Activated T-cell treated with anti-CD3 and anti-CD28 coated beads, Interleukin-2, amount 50 U/mL, for 48 hours (primary cell): ENCODE measurements at regions not wholly inside any gene's neighbourhood (a gene's known extent, or its start where the extent isn't known, plus 50 kb on each side); places are given as distances from the start of the nearest gene placed in this dataset.
"Not testable (repeated sequence)": the region's sequence is repeated elsewhere in the genome, so short reads cannot be mapped to it uniquely, and the experiment has no call there.

Experiments
- DNase-seq, 2 experiments: peaks; one replicate each; pipeline ENCODE4 v3.0.0-alpha.2; 2020

- DNase-seq, result no peak
Measured at GRCh38 chr10:29783201-29783947, 148.6 kb upstream of the SVIL start.

DNA sequence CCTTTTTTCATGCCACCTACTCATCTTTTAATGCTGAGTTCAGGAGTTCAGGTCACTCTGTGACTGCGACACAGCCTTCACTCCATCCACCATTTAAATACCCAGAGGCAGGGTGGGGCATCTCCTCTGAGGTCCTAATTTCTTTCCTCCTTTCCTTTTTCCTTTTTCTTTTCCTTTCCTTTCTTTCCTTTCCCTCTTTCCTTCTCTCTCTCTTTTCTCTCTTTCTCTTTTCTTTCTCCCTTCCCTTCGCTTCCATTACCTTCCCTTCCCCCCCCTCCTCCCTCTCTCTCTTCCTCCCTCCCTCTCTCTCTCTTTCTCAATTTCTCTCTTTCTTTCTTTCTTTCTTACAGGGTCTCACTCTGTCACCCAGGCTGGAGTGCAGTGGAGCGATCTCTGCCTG, 145.9 kb upstream of the SVIL start:
- no peak for DNase-seq

GRCh38 chr10:29780096-29780495, 145.3 kb upstream of the SVIL start:
- DNase-seq, result no peak

DNA sequence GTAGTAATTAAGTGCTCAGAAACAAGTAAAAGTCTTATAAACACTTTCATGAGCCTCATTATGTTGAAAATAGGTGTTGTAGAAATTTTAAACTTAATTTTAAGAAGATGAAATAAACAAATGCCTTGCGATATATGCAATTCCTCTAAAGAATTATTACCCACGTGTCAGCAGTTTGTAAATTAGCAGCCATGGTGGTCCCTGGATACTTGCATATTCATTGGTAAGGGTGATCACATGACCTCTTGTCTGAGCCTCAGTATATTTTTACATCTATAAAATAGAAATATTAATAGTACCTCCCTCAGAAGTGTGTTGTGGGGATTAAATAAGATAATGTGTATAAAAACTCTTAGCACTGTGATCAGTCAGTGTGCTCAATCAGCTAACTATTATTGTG, 141.5 kb upstream of the SVIL start:
- DNase-seq, result no peak

DNA sequence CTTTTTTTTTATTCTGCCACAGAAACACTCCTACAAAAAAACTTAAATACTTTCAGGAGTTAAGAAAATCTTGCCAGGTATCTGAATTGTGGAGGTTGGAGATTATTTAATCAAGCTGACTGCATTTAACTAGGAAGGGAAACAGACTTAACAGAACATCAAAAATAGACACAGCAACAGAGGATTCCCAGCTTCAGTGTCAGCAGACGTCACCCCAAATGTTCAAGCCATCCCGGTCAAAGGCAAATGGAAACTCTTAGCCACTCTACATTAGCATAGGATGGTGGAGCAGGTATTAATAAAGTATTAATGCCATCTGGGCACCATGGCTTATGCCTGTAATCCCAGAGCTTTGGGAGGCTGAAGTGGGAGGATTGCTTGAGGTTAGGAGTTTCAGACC, 139.7 kb upstream of the SVIL start:
- DNase-seq, result no peak

DNA sequence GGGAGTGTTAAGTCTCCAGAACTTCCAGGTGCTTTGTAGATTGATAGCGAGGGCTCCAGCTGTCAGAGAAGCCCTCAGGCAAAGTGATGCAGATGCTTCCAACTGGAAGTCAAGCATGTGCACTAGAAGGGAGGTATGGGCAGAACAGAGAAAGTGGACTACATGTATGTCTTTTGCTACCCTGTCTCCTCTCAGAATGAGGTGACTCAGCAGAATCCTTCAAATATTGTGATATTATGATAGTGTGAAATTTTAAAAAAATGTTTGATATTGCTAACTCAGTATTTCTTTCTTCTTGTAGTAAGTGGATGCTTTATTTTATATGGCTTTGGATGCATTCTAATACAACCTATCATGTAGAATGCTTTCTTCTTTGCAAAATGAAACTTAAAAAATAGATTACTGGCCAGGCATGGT, 138.9 kb upstream of the SVIL start:
- no peak for DNase-seq

DNA sequence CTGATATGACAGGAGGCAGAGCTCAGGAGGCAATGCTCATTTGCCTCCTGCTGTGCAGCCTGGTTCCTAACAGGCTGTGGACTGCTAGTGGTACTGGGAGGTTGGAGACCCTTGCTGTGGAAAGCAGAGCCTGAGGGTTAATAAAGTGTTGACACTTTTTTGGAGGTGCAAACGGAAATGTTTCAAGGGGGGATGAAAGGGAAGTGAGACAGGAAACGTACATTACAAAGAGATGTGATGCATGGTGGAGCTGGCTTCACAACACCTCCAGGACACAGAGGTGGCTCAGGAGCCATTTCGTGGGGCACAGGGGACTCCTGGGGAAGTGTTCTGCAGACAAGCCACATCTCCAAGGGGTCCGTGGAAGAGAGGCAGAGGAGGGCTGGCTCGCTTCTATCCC, 137.6 kb upstream of the SVIL start:
- no peak for DNase-seq

DNA sequence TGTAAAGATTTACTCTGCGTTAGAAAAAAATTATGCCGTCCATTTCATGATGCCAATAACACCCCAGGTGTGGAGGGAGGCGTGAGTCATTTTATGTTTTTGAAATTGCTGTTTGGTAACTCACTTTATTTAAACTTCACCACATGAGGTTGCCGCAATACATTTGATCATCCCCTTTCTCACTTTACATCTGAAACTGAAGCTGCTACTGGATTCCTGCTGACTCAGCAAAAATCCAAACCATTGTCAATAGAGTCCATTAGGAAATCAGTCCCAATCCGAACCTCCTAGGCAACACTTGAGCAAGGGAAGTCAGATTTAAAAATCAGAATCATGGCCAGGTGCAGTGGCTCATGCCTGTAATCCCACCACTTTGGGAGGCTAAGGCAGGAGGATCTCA, 136.6 kb upstream of the SVIL start:
- no peak for DNase-seq

DNA sequence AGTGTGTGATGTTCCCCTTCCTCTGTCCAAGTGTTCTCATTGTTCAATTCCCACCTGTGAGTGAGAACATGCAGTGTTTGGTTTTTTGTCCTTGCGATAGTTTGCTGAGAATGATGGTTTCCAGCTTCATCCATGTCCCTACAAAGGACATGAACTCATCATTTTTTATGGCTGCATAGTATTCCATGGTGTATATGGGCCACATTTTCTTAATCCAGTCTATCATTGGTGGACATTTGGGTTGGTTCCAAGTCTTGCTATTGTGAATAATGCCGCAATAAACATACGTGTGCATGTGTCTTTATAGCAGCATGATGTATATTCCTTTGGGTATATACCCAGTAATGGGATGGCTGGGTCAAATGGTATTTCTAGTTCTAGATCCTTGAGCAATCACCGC, 134.5 kb upstream of the SVIL start:
- DNase-seq, result not testable (repeated sequence)

DNA sequence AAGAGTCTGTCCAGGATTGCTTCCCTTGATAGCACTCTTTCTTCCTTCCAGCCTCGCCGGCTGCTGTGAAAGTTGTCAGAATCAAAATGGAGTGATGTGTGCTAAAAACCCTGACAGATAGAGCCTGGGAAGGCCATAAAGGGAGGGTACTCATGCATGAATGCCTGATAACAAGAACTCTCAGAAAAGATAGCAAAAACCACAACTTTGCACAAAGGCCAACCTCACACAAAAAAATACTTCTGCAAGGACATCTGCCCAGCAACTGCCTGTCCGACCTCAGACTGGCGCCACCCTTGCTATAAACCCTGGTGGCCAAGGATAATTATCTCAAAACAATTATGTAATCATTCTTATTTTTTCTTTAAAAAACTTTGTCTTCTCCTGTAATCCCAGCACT, 133.2 kb upstream of the SVIL start:
- no peak for DNase-seq

DNA sequence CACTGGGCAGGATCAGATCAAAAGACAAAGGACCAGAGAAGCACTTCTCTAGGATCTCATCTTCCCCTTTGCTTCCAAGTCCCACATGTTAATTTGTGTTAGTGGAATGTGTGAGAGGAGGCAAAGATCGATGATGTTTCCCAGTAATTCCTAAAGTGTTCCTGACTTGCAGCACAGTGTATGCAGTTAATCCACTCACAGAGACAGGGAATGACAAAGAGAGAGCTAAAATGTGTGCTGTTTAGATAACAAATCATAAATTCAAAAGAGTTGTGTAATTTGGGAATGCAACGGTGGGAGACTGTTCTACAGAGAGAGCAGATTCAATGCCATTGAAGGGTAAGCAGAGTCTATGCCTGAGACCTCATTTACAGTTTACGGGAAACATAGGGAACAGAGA, 132.0 kb upstream of the SVIL start:
- no peak for DNase-seq

GRCh38 chr10:29765330-29765729, 130.6 kb upstream of the SVIL start:
- DNase-seq, result no peak

GRCh38 chr10:29763396-29763795, 128.6 kb upstream of the SVIL start:
- no peak for DNase-seq

DNA sequence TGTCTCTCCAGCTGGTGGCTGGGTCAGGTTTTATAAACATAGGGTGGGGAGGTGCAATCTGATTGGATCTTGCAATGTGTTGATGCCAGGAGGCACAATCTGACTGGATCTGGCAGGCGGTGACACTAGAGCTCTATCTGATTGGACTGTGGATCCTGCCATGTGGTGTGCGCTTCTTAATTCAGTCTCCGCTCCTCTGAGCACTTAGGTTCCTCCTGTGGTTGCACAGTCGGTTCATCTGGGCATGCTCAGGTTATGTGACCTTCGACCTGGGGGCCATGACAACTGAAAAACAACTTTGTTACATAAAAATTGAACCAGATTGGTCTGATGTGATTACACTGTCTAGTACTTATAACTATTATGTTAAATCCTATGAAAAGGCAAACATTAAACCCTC, 127.1 kb upstream of the SVIL start:
- DNase-seq, result no peak

DNA sequence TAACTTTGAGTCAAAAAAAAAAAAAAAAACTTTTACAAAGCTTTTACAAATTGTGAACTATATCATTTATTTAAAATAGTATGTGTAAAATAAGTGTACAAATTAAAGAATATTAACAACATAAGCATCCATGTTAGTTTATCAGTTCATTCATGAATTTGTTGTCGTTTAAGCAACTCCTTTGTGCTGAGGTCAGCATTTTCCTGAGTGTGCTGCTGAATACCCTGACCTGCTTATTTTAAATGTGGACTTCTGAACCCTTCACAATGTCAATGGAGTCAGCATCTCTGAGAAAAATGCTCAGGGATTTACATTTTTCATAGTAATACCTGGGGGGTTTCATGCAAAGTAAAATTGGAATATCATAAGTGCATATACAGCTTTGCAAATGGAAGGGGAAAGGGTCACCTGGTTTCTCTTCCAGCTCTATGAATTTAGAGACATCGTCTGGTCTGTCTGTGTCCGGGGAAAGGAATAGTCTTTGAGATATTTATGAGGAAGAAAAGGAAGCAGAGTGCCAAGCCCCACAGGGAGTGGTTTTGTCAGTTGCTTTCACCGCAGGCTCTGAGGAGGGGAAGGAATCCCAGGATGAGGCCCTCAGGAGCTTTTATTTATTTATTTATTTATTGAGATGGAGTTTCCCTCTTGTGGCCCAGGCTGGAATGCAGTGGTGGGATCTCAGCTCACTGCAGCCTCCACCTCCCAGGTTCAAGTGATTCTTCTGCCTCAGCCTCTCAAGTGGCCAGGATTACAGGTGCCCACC, 125.5 kb upstream of the SVIL start:
- DNase-seq, result no peak

- no peak for DNase-seq
Measured at GRCh38 chr10:29757551-29758297, 123.0 kb upstream of the SVIL start.

- DNase-seq, result no peak
Measured at GRCh38 chr10:29756451-29756850, 121.7 kb upstream of the SVIL start.

DNA sequence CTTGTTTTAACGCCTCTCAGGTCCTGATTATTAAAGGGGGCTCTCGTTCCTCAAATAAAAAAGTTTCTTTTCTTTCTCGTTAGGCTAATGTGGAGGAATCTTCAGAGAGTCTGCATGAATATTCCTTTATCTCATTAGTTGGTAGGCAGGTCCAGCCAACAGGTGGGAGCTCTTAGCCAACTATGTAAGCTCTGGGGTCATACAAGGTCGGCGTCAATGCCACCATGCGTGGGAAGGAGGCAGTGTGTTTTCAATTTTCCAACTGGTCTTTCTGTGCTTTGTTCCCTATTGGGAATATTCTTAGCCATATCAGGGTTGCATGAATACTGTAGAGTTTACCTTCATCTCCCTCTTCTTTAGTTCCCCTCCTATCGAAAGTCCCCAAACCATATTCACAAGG, 118.5 kb upstream of the SVIL start:
- no peak for DNase-seq

GRCh38 chr10:29751684-29752083, 116.9 kb upstream of the SVIL start:
- no peak for DNase-seq

DNA sequence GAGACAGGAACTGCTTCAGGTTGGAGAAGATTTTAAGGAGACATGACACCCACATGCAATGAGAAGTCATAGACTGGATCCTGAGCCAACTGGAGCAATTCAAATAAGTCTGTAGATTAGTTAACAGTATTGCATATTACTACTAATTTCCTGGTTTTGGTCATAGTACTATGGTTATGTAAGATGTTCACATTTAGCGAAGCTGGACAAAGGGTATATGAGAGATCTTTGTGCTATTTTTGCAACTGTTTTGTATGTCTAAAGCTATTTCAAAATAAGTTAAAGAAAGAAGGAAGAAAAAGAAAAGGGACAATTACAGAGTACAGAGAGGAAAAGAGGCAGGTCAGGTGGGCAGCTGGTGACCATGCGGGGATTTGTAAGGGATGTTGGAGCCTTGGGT, 116.5 kb upstream of the SVIL start:
- DNase-seq, result no peak

- DNase-seq, result no peak
Measured at GRCh38 chr10:29749150-29749549, 114.4 kb upstream of the SVIL start.

DNA sequence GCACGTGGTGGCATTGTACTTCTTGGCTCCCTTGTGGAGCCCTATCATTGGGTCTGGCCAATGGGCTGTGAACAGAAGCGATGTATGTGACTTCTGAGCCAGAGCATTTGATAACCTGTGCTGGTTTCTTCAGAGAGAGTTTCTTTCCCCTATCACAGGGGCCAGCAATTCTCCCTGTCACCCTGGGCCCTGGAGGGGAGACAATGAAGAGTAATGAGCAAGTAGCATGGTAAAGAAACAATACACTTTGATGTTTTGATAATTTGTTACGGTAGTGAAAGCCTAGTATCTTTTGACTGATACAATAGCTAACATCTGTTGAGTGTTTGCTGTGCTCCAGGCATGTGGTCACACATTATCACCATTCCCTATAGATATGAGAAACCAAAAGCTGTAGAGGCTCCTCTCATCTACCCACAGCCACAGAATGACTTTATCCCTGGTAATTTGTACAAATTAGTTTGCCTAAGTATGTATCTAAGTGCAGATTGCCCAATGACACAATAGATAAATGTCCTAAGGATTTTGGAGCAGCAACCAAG, 113.4 kb upstream of the SVIL start:
- no peak for DNase-seq

DNA sequence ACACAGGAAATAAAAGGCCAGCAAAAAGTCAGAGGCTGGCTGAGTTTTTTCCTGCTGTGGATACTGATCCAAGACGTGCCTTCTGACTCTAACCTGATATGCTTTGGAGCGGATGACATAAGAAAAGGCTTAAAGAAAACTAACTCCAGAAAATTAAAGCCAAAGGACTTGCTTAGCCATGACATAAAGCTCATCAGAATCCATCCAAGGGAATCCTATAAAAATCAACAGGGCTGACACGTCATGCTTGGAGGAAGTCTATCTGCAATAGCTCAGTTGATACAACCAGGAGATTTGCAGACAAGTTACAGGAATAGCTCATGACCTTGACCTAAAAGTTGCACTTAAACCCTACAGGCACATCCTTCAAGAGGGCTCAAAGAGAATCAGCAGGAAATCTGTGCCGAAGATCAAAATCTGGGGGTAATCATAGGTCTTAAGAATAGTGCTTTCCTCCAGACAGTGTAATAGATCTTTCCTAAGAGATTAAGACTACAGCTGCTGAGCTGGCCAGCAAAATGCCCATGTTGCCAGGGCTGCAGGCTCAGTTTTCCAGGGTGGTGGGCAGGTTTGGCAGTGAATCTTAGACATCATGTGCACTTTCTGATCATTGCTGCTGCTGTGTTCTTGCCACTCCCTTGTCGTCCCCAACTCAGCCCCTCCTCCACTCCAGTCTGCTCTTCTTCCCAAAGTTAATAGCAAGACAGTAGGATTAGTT, 111.5 kb upstream of the SVIL start:
- DNase-seq, result no peak
